Psoas muscle (tissue), 7 donors: ENCODE measurements at regions not wholly inside any gene's neighbourhood (a gene's known extent, or its start where the extent isn't known, plus 50 kb on each side); places are given as distances from the start of the nearest gene placed in this dataset.

ENCODE experiments used
- ATAC-seq, 4 donors: fragments of 200-7000 bp; cut with Tn5 transposase; one replicate each; pipeline ENCODE4 v1.9.1; 2020; ENCODE audit warnings: moderate library complexity in 3 of 4, mild to moderate bottlenecking in 2 of 4
- DNase-seq, 2 donors: peaks; one replicate each; pipeline ENCODE4 v3.0.0-alpha.2; 2020
- H3K27ac ChIP-seq: fragments of 200-600 bp; one replicate; pipeline ENCODE4 v1.8.0; 2022
- H3K27me3 ChIP-seq, 3 donors: fragments of 200-600 bp in 1 of 3; one replicate each; pipeline versions ENCODE4 v1.6.1 to v1.8.0; 2013 to 2022; ENCODE audit warnings: low read length in 2 of 3, mild to moderate bottlenecking in 2 of 3, moderate library complexity in 1 of 3; ENCODE audit not compliant: insufficient read depth in 3 of 3
- H3K36me3 ChIP-seq, 2 donors: fragments of 200-600 bp in 1 of 2; one replicate each; pipeline versions ENCODE4 v1.6.1 to v1.8.0; 2013 to 2022; ENCODE audit warnings: low read depth in 1 of 2, mild to moderate bottlenecking in 1 of 2, moderate library complexity in 1 of 2; ENCODE audit not compliant: insufficient read depth in 1 of 2
- H3K4me1 ChIP-seq: fragments of 200-600 bp; one replicate; pipeline ENCODE4 v1.8.0; 2022
- H3K4me3 ChIP-seq: fragments of 200-600 bp; one replicate; pipeline ENCODE4 v1.8.0; 2022; ENCODE audit warnings: mild to moderate bottlenecking
- H3K9me3 ChIP-seq: fragments of 200-600 bp; one replicate; pipeline ENCODE4 v1.8.0; 2022
- WGBS, 3 donors: extraction: QIAGEN DNeasy Blood & Tissue Kit; methylation state at CpG; one replicate each; pipeline versions ENCODE4 v1.1.6 to v1.1.7; 2013; 5-methylcytosine and 5-hydroxymethylcytosine counted together
- intact Hi-C, 2 donors: fragments of 100-400 bp; cut with DNase I; formaldehyde crosslinking; loops; one replicate each; pipeline versions ENCODE4 v1.11.0 to v1.14.2; 2022
- TF ChIP-seq, protein P1 (sequence below): fragments of 200-600 bp; IDR thresholded peaks from one replicate; pipeline ENCODE4 v1.8.0; 2022; ENCODE audit warnings: antibody characterized with exemption
- donor health status: healthy with polysubstance abuse.
- donor health status: DM: no; HTN: no; CAD: no; lungs with moderate emphysema.
- donor health status: Bipolar disorder and iron deficiency.
- donor health status: healthy.
- donor health status: DM: yes; HTN: yes; CAD: no.
- donor health status: DM: no; HTN: no; CAD: no.
- donor health status: DM: yes; HTN: yes; CAD: no.

DNA sequence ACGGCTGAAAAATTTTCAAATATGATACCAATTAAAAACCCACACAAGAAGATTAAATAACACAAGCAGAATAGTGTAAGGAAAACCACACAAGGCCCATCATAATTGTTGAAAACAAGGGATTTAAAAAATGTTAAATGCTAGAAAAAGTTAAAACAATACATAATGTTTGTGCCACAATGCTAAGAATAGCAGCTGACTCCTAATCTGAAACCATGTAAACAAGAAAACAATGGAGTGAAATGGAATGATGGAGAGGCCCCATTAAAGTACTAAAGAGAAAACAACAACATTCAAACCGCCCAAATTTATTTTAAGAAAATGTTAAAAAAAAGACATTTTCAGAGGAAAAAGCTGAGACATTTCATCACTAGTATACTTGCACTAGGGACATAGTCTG lies 663.6 kb upstream of the NCAM2 start:
- Histone ChIP-seq H3K4me1 (no peaks in the 10 kb centered on the region), H3K27ac (no peak overlapping the region), H3K9me3 (no peaks in the 10 kb centered on the region), H3K36me3 (no peaks in the 10 kb centered on the region), H3K4me3 (no peak overlapping the region), H3K27me3 (no peaks in the 10 kb centered on the region)
- DNase-seq (no peak), ATAC-seq (no peak)
- TF ChIP-seq, protein P1, sequence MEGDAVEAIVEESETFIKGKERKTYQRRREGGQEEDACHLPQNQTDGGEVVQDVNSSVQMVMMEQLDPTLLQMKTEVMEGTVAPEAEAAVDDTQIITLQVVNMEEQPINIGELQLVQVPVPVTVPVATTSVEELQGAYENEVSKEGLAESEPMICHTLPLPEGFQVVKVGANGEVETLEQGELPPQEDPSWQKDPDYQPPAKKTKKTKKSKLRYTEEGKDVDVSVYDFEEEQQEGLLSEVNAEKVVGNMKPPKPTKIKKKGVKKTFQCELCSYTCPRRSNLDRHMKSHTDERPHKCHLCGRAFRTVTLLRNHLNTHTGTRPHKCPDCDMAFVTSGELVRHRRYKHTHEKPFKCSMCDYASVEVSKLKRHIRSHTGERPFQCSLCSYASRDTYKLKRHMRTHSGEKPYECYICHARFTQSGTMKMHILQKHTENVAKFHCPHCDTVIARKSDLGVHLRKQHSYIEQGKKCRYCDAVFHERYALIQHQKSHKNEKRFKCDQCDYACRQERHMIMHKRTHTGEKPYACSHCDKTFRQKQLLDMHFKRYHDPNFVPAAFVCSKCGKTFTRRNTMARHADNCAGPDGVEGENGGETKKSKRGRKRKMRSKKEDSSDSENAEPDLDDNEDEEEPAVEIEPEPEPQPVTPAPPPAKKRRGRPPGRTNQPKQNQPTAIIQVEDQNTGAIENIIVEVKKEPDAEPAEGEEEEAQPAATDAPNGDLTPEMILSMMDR = no peak
- intact Hi-C loops = no loop called here
- 86 to 91% (median 88%) methylated on average over 2 of the region's 2 CpGs for WGBS, 3 donors

DNA sequence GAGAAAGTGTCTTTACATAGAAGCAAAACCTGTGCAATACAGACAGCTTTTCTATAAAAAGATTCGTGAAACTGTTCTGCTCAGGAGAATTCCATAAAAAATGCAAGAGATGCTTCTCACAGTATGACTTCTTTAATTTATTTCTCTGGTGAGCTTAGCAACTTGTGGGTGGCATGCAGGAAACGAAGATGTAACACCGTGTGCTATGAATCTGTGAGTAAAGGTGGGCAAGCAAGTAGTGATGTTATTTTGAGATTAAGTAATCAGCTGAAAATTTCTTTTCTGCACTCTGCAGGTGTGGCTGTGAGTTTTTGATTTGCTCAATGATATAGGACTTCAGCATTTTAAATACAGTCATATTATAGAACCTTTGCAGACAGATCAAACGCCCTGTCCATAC lies 656.8 kb upstream of the NCAM2 start:
- no peaks in the 10 kb centered on the region for H3K4me1 ChIP-seq
- ATAC-seq = no peak
- DNase-seq = no peak
- intact Hi-C loops = no loop called here
- H3K27me3 ChIP-seq = peaks cover 0 to 3% (median 0%) of the 10 kb centered on the region in 3 donors
- H3K9me3 ChIP-seq = no peaks in the 10 kb centered on the region
- no peak overlapping the region for H3K4me3 ChIP-seq
- WGBS, 3 donors = 77 to 81% (median 80%) methylated on average over 4 of the region's 4 CpGs
- TF ChIP-seq, protein P1 = no peak
- H3K27ac ChIP-seq = no peak overlapping the region
- H3K36me3 ChIP-seq = no peaks in the 10 kb centered on the region

DNA sequence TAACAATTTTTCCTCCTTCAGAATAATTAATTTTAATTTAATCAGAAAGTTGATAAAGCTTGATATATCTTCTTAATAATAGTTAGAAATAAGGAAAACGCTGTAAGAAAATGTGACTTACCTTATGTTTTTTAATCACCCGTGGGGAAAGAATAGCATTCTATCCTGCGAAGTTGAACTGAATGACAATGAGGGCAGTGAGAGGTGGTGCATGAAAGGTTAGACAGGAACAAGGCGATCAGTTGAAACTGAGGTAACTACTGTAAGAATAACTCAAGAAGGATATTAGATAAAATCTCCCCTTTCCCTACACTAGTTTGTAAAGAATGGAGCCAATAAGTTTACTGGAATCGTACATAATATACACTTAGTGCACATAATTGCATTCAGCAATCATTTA lies 655.0 kb upstream of the NCAM2 start:
- 89 to 93% (median 90%) methylated on average over 5 of the region's 5 CpGs for WGBS, 3 donors
- intact Hi-C loops = no loop called here
- TF ChIP-seq, protein P1 = no peak
- Histone ChIP-seq H3K27me3 (peaks cover 0 to 3% (median 0%) of the 10 kb centered on the region in 3 donors), H3K36me3 (no peaks in the 10 kb centered on the region), H3K9me3 (no peaks in the 10 kb centered on the region), H3K4me3 (no peak overlapping the region), H3K27ac (no peak overlapping the region), H3K4me1 (no peaks in the 10 kb centered on the region)
- DNase-seq (no peak), ATAC-seq (no peak)

DNA sequence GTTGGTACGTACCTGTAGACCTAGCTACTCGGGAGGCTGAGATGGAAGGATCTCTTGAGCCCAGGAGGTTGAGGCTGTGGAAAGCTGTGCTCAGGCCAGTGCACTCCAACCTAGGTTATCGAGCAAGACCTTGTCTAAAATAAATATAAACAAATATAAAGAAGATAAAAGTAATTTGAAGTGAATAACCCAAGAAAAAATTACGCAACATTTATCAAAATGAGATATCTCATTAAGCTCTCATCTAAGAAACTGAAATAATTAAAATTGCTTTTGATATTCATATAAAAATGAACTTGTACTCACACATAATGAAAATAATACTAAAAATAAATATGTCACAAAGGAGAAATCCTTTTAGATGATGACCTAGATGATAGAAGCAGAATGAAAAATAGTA lies 647.1 kb upstream of the NCAM2 start:
- ATAC-seq (no peak), DNase-seq (no peak)
- Histone ChIP-seq H3K27me3 (no peaks in the 10 kb centered on the region), H3K4me3 (no peak overlapping the region), H3K27ac (no peak overlapping the region), H3K36me3 (no peaks in the 10 kb centered on the region), H3K9me3 (no peaks in the 10 kb centered on the region), H3K4me1 (no peaks in the 10 kb centered on the region)
- TF ChIP-seq, protein P1 = no peak
- intact Hi-C loops = no loop called here
- 63 to 80% (median 80%) methylated on average over 4 of the region's 4 CpGs for WGBS, 3 donors

DNA sequence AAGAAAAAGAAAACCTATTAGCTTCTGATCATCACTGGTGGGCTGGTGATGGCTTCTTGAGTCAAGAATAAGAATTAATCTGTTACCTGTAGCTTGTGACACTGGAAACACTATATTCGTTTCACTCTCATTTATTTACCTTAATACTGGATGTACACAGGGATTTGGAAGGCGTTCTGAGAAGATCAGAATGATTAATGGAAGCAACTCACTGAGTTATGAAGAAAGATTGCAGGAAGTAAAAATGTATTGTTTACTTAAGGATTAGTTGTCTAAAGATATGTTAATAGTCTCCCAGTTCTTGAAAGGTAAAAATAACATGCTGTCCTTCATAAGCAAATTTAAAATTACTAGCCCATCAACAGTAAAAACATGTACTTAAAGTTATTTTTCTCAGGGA lies 644.9 kb upstream of the NCAM2 start:
- no peaks in the 10 kb centered on the region for H3K9me3 ChIP-seq
- no peaks in the 10 kb centered on the region for H3K27me3 ChIP-seq
- H3K4me3 ChIP-seq = no peak overlapping the region
- no peak overlapping the region for H3K27ac ChIP-seq
- no peaks in the 10 kb centered on the region for H3K36me3 ChIP-seq
- 56 to 74% (median 69%) methylated on average over 2 of the region's 2 CpGs for WGBS, 3 donors
- H3K4me1 ChIP-seq = no peaks in the 10 kb centered on the region
- DNase-seq (no peak), ATAC-seq (no peak)
- TF ChIP-seq, protein P1 = no peak
- intact Hi-C loops = no loop called here
